ENCODE measurements at regions not wholly inside any gene's neighbourhood (a gene's known extent, or its start where the extent isn't known, plus 50 kb on each side); places are given as distances from the start of the nearest gene placed in this dataset.

- no peak for TF ChIP-seq CTCF (IDR thresholded peaks at IDR 0.05)
- TF ChIP-seq POLR2A (IDR thresholded peaks at IDR 0.05): no peak
These were observed 304.4 kb downstream of the ZEB1 start for GRCh38 chr10:31623466-31623865.
